Brain pericyte (primary cell): ENCODE measurements at regions not wholly inside any gene's neighbourhood (a gene's known extent, or its start where the extent isn't known, plus 50 kb on each side); places are given as distances from the start of the nearest gene placed in this dataset.

Experiments used
- DNase-seq: peaks from one replicate; pipeline ENCODE4 v3.0.0-alpha.2; 2012; ENCODE audit warnings: low read depth, low spot score

DNA sequence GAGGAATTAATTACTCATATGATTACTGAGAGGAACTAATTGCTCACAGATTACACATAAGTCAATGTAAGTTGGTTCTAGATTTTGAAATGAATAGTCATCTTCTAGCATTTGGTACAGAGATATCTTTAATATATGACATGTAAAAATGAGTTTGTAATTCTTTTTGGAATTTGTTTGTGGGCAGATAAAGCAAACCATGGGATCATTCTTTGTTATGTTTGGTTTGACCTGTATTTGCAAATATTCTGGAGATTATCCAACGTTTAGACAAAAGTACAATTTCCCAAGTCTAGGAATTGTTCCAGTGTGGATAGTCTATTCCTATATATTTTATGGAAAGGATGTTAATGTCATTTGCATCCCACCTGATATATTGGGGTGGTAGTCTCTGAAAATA, 309.6 kb upstream of the EDNRB start:
- no peak for DNase-seq

DNA sequence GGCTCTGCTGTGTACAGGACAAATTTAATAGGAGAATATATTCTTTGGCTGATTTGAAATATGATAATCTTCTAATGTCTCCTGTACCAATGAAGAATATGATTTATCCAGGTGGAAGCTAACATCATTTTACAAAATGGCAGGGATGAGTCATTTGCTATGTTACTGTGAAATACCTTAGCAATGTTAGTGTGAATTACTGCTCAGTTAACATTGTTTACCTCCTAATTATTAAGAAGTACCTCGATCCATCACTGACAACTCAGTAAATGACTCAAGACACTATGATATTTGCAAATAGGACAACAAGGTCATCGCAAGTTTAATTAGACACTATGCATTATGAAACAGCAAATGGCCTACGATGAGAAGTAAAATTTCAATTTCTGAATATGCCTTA, 309.1 kb upstream of the EDNRB start:
- no peak for DNase-seq

DNA sequence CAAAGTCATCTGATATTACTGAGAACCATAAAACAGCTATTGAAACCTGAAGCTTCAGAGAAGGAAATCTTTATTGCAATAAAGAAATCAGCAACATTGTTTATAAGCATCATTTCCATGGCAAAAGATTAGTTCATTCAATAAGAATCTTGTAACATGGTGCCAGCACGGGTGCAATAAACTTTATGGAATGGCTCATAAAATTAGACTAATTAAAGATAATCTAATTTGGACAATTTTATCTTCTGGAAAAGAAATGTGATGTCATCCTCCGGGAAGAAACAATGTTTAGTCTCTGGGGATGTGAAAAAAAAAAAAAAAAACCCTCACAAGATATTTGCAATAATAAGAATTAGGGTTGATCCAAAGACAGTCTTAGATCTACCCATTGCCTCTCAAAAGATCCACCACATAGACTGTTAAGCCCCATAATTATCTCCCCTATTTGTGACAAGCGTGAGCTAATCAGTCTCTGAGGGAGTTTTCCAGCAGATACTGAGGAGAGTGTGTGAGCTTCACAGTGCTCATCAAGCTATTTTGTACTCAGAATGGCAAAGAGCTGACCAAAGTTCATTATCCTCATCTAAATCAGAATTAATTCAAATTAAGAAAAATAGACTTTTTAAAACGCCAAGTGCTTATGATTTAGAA, 297.0 kb upstream of the EDNRB start:
- DNase-seq, result no peak

DNA sequence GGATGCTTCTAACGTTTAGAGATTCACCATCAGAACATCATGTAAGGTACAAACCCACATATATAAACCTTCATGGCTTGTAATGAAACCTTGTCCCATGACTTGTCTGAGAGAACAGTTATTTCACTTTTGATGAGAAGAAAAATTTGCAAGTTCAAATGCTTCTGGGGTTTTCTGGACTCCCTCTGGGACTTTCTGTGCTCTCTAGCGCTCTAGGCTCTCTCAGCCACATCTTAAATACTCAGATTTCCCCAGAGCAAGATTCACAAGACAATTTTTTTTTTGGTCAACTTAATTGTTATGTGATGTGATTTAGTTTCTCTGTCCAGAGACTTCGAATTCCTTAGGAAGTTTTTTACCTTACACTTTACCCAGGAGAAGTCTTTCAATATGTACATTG, 282.8 kb upstream of the EDNRB start:
- no peak for DNase-seq

DNA sequence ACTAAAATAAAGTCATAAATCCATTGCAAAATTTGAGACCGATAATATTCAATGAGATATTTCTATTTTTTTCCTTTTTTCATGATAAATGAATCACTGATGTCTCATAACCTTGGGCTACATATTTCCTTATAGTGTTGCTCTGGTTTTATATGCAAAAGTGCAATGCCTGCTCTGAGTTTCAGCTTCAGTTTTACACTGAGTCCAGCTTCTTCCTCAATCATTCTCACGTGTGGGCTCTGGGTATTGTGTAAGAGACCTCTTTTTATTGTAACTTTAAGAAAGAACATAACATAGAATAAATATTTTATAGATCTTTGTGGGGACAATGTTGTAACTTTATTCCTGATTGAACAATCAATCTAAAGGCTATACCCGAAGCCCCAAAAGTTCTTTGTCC, 280.2 kb upstream of the EDNRB start:
- no peak for DNase-seq

DNA sequence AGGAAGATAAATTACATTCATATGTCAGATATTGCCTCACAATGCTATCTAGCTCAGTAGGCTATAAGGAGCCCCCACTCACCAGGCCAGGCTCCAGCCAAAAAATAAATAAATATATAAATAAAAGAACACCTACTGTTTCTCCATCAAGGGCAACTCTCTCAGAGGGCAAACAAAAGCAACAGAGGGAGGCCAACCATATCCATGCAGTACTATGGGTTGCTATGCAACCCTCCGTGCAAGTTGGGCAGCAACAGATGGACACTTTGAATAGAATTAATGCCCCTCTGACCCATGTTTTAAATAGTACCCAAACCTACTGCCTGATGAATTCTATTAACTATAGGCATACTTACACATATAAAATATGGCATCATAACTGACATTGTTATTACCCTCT, 279.8 kb upstream of the EDNRB start:
- no peak for DNase-seq

DNA sequence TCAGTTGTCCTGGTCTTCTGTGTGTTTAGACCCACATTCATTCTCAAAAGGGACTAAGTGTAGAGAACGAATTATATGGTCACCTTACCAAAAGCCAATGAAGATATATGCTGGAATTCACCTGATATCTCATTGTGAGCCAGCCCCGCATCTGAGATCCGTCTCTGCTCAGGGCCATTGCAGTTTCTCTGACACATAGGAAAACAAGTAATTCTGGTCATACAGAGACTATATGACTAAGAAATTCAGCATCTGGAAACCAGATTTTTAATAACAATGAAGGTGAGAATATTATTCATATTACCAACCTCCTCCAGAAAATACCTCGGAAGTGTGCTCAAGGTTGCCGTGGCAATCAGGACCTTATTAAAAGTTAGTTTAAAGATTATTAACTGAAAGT, 278.6 kb upstream of the EDNRB start:
- DNase-seq, result no peak

DNA sequence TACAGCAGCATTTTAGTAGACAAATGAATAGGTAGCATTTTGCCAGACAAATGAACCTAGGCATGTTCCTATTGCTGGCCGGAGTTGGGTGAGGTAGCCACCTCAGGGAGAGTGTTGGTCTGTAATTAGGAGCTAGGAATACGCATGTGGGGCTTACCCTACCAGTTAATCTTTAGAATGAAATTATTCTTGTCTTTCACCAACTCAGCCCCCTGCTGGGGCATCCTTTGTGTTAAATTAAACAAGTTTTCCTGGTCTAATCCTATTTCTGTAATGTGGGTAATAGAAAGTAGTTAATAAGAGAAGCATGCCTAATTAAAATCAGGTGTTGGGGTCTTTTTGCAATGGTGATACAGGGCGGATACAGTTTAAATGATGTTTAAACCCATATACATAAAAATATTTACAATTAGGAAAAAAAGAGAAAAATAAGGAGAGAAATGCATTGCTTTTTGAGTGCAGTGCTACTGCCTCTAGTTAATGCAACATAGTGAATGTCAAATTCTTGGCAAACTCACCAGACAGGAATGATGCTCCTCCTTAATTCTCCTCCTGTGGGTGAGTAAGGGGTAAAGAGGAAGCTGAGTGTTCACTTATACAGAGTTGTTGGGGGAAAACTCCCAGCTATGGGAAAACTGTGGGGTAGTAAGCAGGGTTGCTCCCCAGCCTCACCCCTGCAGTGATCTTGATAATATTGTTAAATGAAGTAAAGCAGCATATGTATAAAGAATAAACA, 276.4 kb upstream of the EDNRB start:
- DNase-seq, result no peak

DNA sequence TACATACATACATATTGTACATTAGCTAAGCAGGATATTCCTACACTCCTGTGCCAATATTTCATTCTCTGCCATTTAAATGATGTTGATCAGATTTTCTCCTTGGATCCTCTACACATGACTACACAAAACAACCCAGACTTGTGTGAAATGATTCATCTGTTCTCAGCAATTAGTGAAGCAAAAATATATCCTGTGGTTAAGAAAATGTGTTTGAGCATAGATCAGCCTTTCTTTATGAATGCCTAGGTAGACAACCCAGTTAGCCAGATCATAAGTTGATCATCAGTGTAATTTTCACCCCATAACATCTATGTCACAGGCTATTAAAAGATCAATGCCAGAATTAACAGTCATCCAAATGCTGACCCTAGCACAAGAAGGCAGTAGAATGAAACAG, 275.2 kb upstream of the EDNRB start:
- no peak for DNase-seq

DNA sequence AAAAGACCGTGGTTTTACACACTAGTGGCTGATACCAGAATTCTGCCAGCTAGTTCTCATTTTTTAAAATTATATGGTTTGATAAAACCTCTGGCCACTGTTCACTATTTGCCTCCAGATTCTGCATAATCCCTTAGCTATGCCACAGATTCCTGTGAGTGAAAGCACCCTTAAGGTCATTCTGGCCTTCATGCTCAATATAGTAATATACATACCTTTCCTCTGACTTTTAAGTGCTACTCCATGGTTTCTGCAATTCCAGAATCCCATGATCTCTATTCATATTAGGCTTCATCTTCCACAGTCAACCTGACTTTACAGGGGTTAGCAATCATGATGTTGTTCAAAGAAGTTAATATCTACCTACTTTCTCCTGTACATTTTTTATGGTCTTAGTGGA, 274.1 kb upstream of the EDNRB start:
- DNase-seq, result no peak

DNA sequence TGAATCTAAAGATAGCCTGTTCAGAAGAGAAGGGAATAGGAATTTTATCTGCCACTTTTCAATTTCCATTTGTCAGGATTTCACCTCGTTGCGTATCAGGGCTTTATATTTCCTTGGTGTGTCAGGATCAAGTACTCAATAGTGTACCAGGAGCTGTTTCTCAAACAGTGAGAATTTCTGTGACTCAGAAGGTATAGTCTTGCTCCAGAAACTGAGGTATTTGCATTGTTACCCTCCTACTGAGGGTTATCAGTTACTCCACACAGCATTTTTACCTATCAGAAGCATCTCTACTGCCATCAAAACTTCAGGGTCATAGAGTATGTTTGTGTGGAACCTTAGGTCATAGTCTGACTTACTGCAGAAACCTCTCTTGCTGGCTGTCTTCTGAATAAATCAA, 271.7 kb upstream of the EDNRB start:
- no peak for DNase-seq

DNA sequence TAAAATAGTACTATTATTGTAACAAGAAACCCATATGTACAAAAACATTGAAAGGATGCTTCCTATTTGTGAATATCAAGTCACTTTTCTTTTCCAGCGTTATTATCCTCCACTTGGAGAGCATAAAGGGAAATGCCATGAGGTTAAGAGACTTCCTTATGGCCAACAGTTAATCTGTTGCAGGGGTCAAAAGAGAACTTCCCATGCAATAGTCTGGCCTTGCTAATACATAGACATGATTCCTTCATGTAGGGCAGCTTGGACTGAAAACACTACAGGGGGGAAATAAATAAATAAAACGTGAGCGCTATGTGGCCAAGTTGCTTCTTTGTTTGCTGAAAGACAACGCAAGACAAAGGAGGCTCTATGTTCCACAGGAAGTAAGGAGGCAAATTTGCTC, 269.1 kb upstream of the EDNRB start:
- no peak for DNase-seq

DNA sequence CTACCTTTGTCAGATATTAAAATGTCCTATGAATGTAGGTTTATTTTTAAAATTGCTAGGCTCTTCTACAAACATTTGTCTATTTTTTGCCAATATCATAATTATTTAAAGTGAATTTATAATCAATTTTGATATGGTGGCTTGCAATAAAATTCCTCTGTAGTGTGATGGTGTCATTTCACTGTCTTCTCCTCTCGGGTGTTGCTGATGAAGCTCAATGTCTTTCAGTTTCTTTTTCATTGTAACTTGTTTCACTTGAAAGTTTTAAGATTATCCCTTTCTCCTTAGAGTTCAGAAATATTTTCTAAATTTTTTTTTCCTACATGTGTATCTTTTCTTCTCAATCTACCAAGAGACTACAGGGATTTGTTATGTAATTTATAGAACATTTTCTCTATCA, 267.1 kb upstream of the EDNRB start:
- no peak for DNase-seq

DNA sequence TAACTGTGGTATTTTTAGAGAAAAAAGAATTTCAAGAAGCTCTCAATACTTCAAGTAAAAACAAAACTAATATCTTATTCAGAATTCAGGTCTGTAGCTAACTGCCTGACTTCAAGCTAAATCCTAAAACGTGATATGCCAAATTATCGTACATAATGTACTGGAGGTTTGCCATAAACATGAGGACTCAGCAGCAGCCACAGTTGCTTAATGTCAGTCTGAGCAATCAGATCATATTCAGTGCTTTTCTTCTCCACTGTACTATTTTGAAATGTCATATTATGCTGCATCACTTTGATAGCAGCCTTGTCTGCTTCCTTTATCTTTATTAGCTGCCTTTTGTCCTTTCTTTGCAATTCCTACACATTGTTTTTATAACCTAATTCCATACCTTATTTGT, 265.1 kb upstream of the EDNRB start:
- DNase-seq, result no peak

DNA sequence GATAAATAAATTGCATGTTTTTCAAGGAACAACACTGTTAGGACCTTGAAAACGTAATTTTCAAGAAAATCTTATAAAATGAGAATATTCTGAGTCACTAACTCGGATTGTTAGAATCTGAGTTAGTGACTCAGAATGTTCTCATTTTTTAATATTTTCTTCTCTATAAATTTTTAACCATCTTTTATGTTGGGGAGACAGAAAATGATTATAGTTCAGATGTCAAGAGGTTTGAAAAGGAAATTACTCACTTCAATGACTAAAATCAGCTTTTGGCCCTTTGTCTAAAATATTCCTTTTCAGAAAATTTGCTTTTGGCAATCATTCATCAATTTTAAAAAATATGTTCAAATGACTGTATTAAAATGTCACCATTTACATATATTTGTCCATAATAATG, 264.2 kb upstream of the EDNRB start:
- no peak for DNase-seq

DNA sequence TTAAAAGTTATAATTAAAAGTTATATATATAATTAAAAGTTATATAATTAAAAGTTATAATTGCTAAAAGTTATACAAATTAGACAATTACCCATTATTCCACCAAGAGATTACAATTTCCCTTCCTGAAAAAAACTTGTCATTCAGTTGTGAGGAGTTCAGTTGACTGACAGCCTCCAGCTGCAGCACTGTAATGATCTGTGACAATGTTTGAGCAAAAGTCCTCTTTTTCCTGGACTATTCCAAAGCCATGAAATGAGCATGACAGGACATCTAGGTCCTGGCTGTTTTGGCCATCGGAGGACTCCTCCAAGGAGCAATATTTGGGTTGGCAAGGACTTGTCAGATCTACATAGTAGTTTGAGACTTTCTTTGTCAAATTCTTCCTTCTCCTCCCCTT, 258.7 kb upstream of the EDNRB start:
- no peak for DNase-seq

DNA sequence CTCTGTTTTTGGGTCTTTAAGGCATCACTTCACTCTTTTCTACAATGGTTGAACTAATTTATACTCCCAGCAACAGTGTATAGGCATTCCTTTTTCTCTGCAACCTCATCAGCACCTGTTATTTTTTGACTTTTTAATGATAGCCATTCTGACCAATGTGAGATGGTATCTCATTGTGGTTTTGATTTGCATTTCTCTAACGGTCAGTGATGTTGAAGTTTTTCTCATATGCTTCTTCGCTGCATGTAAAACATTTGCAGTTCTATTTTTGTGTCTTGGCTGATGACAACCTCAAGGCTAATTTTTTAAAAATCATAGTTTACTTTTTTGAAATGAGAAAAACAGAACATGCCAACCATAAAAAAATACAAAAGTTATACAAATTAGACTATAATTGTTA, 258.2 kb upstream of the EDNRB start:
- no peak for DNase-seq

DNA sequence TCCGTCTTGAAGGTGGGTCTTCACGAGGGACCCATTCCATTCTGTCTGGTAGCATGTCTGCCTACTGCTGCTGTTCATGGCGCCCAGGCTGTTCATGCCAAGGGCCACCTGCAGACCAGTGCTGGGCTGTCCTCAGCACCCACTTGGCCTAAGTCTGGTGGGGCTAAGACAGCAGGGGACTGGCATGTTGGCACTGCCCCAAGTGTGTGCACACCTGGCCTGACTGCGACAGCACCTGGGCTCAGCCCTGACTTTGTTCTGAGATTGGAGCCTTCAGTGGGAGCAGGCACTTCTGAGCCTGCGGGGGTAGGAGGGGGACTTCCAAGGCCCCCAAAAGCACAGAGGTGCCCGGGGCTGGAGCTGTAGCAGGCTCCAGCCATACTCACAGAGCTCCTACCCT, 250.8 kb upstream of the EDNRB start:
- no peak for DNase-seq

DNA sequence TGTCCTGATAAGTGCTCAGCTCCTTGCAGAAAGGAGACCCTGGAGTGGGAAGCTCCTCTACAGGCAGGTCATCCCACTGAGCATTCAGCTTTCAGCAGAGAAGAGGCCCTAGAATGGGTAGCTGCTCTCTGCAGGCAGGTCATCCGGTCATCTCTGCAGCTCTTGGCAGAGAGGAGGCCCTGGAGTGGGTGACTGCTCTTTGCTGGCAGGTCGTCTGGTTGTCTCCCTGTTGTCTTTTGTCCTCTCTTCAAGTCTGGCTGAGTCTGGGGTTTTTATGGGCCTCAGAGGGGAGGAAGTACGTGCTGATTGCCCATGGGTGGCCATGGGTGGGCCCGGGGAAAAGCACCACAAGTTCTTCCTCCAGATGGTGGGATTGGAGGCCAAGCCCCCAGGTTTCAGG, 250.3 kb upstream of the EDNRB start:
- DNase-seq, result no peak

DNA sequence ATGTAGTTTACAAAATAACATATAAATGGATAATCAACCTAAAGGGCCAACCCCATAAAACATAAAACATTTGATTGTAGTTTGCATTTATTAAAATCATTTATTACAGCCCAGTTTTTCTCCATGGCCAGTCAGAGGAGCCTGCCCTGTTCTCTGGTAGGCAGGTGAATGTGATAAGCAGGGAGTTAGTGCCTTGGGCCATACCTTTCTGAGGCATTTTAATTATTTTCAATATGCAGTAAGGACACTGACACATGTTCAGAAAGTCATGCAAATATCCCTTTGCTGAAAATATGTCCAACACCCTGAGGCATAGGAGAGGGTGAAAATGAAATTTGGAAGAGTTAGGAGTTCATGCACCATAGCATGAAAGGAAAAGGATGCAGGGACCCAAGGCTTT, 242.6 kb upstream of the EDNRB start:
- no peak for DNase-seq

DNA sequence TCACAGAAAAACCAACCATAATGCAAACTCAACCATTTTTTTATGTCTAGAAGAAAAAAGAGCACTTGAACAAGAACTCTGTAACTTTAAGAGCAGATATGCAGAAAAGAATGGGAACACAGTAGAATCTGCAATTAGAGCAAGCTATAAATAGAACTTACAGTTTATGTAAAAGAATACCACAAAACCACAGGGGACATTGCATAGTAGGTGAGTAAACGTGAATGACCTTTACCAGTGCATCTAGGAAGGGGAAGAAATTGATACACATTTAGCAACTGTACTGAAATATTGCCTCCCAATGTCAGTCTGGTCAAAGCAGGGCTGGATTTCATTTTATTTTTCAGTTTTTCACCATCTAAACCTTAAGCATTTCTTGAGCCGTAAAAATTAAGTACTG, 242.2 kb upstream of the EDNRB start:
- DNase-seq, result no peak

DNA sequence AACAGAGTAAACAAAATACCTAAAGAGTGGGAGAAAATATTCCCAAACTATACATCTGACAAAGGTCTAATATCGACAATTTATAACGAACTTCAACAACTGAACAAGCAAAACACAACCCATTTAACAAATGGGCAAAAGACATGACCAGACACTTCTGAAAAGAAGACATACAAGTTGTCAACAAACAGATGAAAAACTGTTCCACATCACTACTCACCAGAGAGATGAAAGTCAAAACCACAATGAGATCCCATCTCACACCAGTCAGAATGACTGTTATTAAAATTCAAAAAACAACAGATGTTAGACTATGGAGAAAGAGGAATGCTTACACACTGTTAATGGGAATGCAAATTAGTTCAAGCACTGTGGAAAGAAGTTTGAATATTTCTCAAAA, 233.8 kb upstream of the EDNRB start:
- DNase-seq, result no peak

DNA sequence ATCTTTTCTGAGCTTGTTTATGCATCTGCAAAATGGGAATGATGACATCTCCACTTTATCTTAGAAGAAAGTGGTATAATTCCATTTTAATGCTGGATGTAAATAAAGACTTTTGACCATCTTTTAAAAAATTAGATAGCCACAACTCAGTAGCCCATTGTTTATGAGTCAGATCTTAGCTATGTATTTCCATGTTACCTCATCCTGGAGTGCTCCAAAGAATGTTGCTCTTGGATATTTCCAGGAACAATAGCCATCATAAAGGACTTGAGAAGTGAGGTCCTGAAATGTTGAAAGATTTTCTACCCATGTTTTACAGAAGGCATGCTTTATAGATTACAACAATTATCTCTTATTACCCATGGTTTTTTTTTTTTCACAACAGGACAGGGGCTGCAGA, 229.3 kb upstream of the EDNRB start:
- no peak for DNase-seq

DNA sequence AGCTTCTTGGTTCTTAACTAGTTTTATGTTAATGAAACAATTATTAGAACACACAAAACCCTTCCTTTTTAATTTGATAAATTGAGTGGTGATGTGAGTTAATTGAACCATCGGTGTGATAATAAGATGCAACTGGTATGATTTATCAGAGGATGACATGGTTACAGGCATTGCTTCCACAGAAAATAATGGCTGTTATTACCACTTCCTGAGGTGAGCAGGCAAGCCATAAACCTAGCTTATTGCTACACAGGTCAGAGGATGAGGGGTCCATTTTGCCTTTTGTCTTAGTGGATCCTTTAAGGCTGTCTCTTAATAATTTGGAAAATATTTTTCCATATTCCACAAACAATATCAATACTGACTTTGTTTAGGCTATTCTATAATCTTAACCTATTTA, 226.6 kb upstream of the EDNRB start:
- DNase-seq, result no peak
